Astrocyte (in vitro differentiated cells and primary cell): ENCODE measurements at regions not wholly inside any gene's neighbourhood (a gene's known extent, or its start where the extent isn't known, plus 50 kb on each side); places are given as distances from the start of the nearest gene placed in this dataset.

Experiments used
- DNase-seq: peaks from one replicate; pipeline ENCODE4 v3.0.0-alpha.2; 2010; ENCODE audit warnings: low read depth
- FAIRE-seq: peaks from 2 replicates; lab custom pipeline; 2011; peaks lifted over from hg19 to GRCh38; lab: Jason Lieb, UNC
- H2AFZ ChIP-seq: 2 replicates; pipeline ENCODE4 v1.6.0; 2012; ENCODE audit warnings: low read depth, low read length, inconsistent platforms
- H3K27ac ChIP-seq: 2 replicates; pipeline ENCODE4 v1.5.1; 2011; ENCODE audit warnings: low read depth, low read length, inconsistent platforms
- H3K27me3 ChIP-seq: 2 replicates; pipeline ENCODE4 v1.6.0; 2011; ENCODE audit warnings: low read length, inconsistent platforms; ENCODE audit not compliant: insufficient read depth
- H3K36me3 ChIP-seq: 2 replicates; pipeline ENCODE4 v1.5.1; 2011; ENCODE audit warnings: low read length, inconsistent platforms; ENCODE audit not compliant: insufficient read depth
- H3K4me1 ChIP-seq: 2 replicates; pipeline ENCODE4 v1.5.1; 2011; ENCODE audit warnings: low read length, inconsistent platforms; ENCODE audit not compliant: insufficient read depth
- H3K4me2 ChIP-seq: 2 replicates; pipeline ENCODE4 v1.6.0; 2012; ENCODE audit warnings: low read length, inconsistent platforms
- H3K4me3 ChIP-seq: 2 replicates; pipeline ENCODE4 v1.5.1; 2011; ENCODE audit warnings: low read depth, mild to moderate bottlenecking, low read length, inconsistent platforms; ENCODE audit not compliant: insufficient read depth
- H3K79me2 ChIP-seq: 2 replicates; pipeline ENCODE4 v1.6.0; 2012; ENCODE audit warnings: mild to moderate bottlenecking, low read length, inconsistent platforms; ENCODE audit not compliant: insufficient read depth
- H3K9ac ChIP-seq: 2 replicates; pipeline ENCODE4 v1.6.0; 2012; ENCODE audit warnings: mild to moderate bottlenecking, low read length, inconsistent platforms
- H3K9me3 ChIP-seq: 2 replicates; pipeline ENCODE4 v1.5.1; 2012; ENCODE audit warnings: low read depth, mild to moderate bottlenecking, low read length, inconsistent platforms; ENCODE audit not compliant: insufficient read depth
- H4K20me1 ChIP-seq: 2 replicates; pipeline ENCODE4 v1.6.0; 2012; ENCODE audit warnings: low read length, inconsistent platforms; ENCODE audit not compliant: insufficient read depth
- H3K27ac Mint-ChIP-seq: one replicate; pipeline ENCODE4 v1.8.0; 2021; ENCODE audit warnings: mild to moderate bottlenecking, mixed read lengths; ENCODE audit not compliant: unreplicated experiment
- H3K27me3 Mint-ChIP-seq: one replicate; pipeline ENCODE4 v1.8.0; 2021; ENCODE audit warnings: low read depth, mixed read lengths; ENCODE audit not compliant: unreplicated experiment
- H3K36me3 Mint-ChIP-seq: one replicate; pipeline ENCODE4 v1.8.0; 2021; ENCODE audit warnings: low read depth, mixed read lengths; ENCODE audit not compliant: unreplicated experiment
- H3K4me1 Mint-ChIP-seq: one replicate; pipeline ENCODE4 v1.8.0; 2021; ENCODE audit warnings: low read depth, mixed read lengths; ENCODE audit not compliant: unreplicated experiment
- H3K4me3 Mint-ChIP-seq: one replicate; pipeline ENCODE4 v1.8.0; 2021; ENCODE audit warnings: mild to moderate bottlenecking, moderate library complexity, mixed read lengths; ENCODE audit not compliant: unreplicated experiment
- H3K9me3 Mint-ChIP-seq: one replicate; pipeline ENCODE4 v1.8.0; 2021; ENCODE audit warnings: mild to moderate bottlenecking, mixed read lengths; ENCODE audit not compliant: unreplicated experiment
- CTCF ChIP-seq: IDR thresholded peaks from 2 replicates; pipeline ENCODE4 v1.5.1; 2011; ENCODE audit warnings: low read depth, mild to moderate bottlenecking, inconsistent platforms, low read length, moderate library complexity; ENCODE audit not compliant: insufficient read depth
- EZH2 ChIP-seq: IDR thresholded peaks from 2 replicates; pipeline ENCODE4 v1.6.1; 2012; ENCODE audit warnings: mild to moderate bottlenecking, low read length, inconsistent platforms; ENCODE audit not compliant: insufficient read depth

GRCh38 chr5:72055636-72056035 lies 51.6 kb upstream of the MAP1B start:
- TF ChIP-seq EZH2 (no peak), CTCF (no peak)

More at GRCh38 chr5:72055636-72056035, 51.6 kb upstream of the MAP1B start:
- peaks cover 5% of the 10 kb centered on the region for H3K4me1 Mint-ChIP-seq
- FAIRE-seq (no peak), DNase-seq (no peak)
- H3K36me3 Mint-ChIP-seq: peaks cover 2% of the 10 kb centered on the region
- Histone ChIP-seq H2AFZ (no peak overlapping the region), H3K9ac (no peak overlapping the region), H3K27me3 (peaks cover 25% of the 10 kb centered on the region), H3K27ac (no peak overlapping the region), H3K9me3 (no peaks in the 10 kb centered on the region), H4K20me1 (no peaks in the 10 kb centered on the region), H3K36me3 (no peaks in the 10 kb centered on the region), H3K79me2 (no peaks in the 10 kb centered on the region), H3K4me3 (no peak overlapping the region), H3K4me1 (no peaks in the 10 kb centered on the region), H3K4me2 (no peak overlapping the region)
- H3K27me3 Mint-ChIP-seq: peaks cover 12% of the 10 kb centered on the region
- no peak overlapping the region for H3K27ac Mint-ChIP-seq
- peaks cover 8% of the 10 kb centered on the region for H3K9me3 Mint-ChIP-seq
- H3K4me3 Mint-ChIP-seq: no peak overlapping the region
